GM23338 (cell line): ENCODE measurements at regions not wholly inside any gene's neighbourhood (a gene's known extent, or its start where the extent isn't known, plus 50 kb on each side); places are given as distances from the start of the nearest gene placed in this dataset.

Source experiments
- ATAC-seq: fragments of 200-7000 bp; cut with Tn5 transposase; 3 replicates; pipeline ENCODE4 v1.9.1; 2020
- DNase-seq: peaks from one replicate; pipeline ENCODE4 v3.0.0-alpha.2; 2015; ENCODE audit warnings: low spot score
- H2AFZ ChIP-seq: fragments of 200-600 bp; sonication (generic); 2 replicates; pipeline ENCODE4 v1.8.0; 2016; ENCODE audit warnings: antibody characterized with exemption, mild to moderate bottlenecking, moderate library complexity
- H3F3A ChIP-seq: fragments of 200-600 bp; sonication (generic); replicated peaks from 2 replicates; pipeline ENCODE4 v1.8.0; 2017; ENCODE audit warnings: antibody characterized with exemption, mixed run types, low read depth
- H3K27ac ChIP-seq: fragments of 200-600 bp; sonication (generic); 2 replicates; pipeline ENCODE4 v1.6.1; 2016; ENCODE audit warnings: low read depth
- H3K27me3 ChIP-seq: fragments of 200-600 bp; sonication (generic); 2 replicates; pipeline ENCODE4 v1.8.0; 2016; ENCODE audit warnings: mild to moderate bottlenecking, mixed run types, moderate library complexity; ENCODE audit not compliant: insufficient read depth
- H3K36me3 ChIP-seq: fragments of 200-600 bp; sonication (generic); 2 replicates; pipeline ENCODE4 v1.8.0; 2016; ENCODE audit warnings: mild to moderate bottlenecking; ENCODE audit not compliant: insufficient read depth
- H3K4me1 ChIP-seq: fragments of 200-600 bp; sonication (generic); 2 replicates; pipeline ENCODE4 v1.8.0; 2016; ENCODE audit warnings: mild to moderate bottlenecking, moderate library complexity; ENCODE audit not compliant: insufficient read depth
- H3K4me2 ChIP-seq: fragments of 200-600 bp; sonication (generic); 2 replicates; pipeline ENCODE4 v1.7.1; 2017; ENCODE audit warnings: mixed run types
- H3K4me3 ChIP-seq: fragments of 200-600 bp; sonication (generic); 2 replicates; pipeline ENCODE4 v1.6.1; 2016; ENCODE audit warnings: mixed run types
- H3K79me2 ChIP-seq: fragments of 200-600 bp; sonication (generic); replicated peaks from 2 replicates; pipeline ENCODE4 v1.8.0; 2017; ENCODE audit warnings: mild to moderate bottlenecking; ENCODE audit not compliant: insufficient read depth
- H3K9me2 ChIP-seq: fragments of 200-600 bp; sonication (generic); 2 replicates; pipeline ENCODE4 v1.8.0; 2017; ENCODE audit not compliant: insufficient read depth
- H4K20me1 ChIP-seq: fragments of 200-600 bp; sonication (generic); replicated peaks from 2 replicates; pipeline ENCODE4 v1.8.0; 2017; ENCODE audit warnings: mild to moderate bottlenecking; ENCODE audit not compliant: insufficient read depth
- H3K27ac Mint-ChIP-seq: 2 replicates; pipeline ENCODE4 v1.8.0; 2020; ENCODE audit warnings: inconsistent platforms, mild to moderate bottlenecking, moderate library complexity, mixed read lengths
- H3K27me3 Mint-ChIP-seq: 3 replicates; pipeline ENCODE4 v1.8.0; 2022; ENCODE audit warnings: low read depth, mild to moderate bottlenecking, moderate library complexity, mixed read lengths, inconsistent platforms; ENCODE audit not compliant: insufficient read depth, poor library complexity
- H3K36me3 Mint-ChIP-seq: 3 replicates; pipeline ENCODE4 v1.8.0; 2021; ENCODE audit warnings: low read depth, mild to moderate bottlenecking, inconsistent platforms, moderate library complexity, mixed read lengths
- H3K4me1 Mint-ChIP-seq: 3 replicates; pipeline ENCODE4 v1.8.0; 2020; ENCODE audit warnings: mild to moderate bottlenecking, inconsistent platforms, mixed read lengths
- H3K4me3 Mint-ChIP-seq: 3 replicates; pipeline ENCODE4 v1.8.0; 2021; ENCODE audit warnings: moderate library complexity, mild to moderate bottlenecking, inconsistent platforms, mixed read lengths
- H3K9me3 Mint-ChIP-seq: 3 replicates; pipeline ENCODE4 v1.8.0; 2020; ENCODE audit warnings: moderate library complexity, mild to moderate bottlenecking, inconsistent platforms, mixed read lengths
- EZH2phosphoT487 ChIP-seq: fragments of 200-600 bp; sonication (generic); IDR thresholded peaks from one replicate; pipeline ENCODE4 v1.8.1; 2018; ENCODE audit warnings: antibody characterized with exemption; ENCODE audit not compliant: unreplicated experiment
- JUNB ChIP-seq: IDR thresholded peaks from one replicate; pipeline ENCODE4 v1.6.1; 2016; ENCODE audit warnings: antibody characterized with exemption; ENCODE audit not compliant: unreplicated experiment
- NANOG ChIP-seq: IDR thresholded peaks from 2 replicates; pipeline ENCODE4 v1.6.1; 2016; ENCODE audit warnings: antibody characterized with exemption, borderline replicate concordance
- POLR2AphosphoS5 ChIP-seq: IDR thresholded peaks from 2 replicates; pipeline ENCODE4 v1.6.1; 2016; ENCODE audit warnings: antibody characterized with exemption, low read depth
- STAT1 ChIP-seq: IDR thresholded peaks from one replicate; pipeline ENCODE4 v1.6.1; 2016; ENCODE audit warnings: antibody characterized with exemption; ENCODE audit not compliant: unreplicated experiment
- ZNF331 ChIP-seq: fragments of 250-450 bp; sonication (Bioruptor Pico); IDR thresholded peaks from 2 replicates; pipeline ENCODE4 v1.5.0; 2020; ENCODE audit warnings: low read depth, mild to moderate bottlenecking, moderate library complexity
- TF ChIP-seq, protein P1 (sequence below): IDR thresholded peaks from 2 replicates; pipeline ENCODE4 v1.6.1; 2016; ENCODE audit warnings: antibody characterized with exemption
- TF ChIP-seq, protein P2 (sequence below), 2 experiments: fragments of 200-600 bp in 1 of 2; sonication (generic) in 1 of 2; conservative IDR thresholded peaks; 2 replicates each; pipeline versions ENCODE4 v1.5.1 to v1.6.1; 2016 to 2017; ENCODE audit warnings: antibody characterized with exemption in 2 of 2, low read depth in 2 of 2, mild to moderate bottlenecking in 2 of 2, moderate library complexity in 1 of 2
- TF ChIP-seq, protein P3 (sequence below): IDR thresholded peaks from one replicate; pipeline ENCODE4 v1.6.1; 2018; ENCODE audit warnings: antibody characterized with exemption; ENCODE audit not compliant: unreplicated experiment
- TF ChIP-seq, protein P4 (sequence below): fragments of 250-450 bp; sonication (Bioruptor Pico); IDR thresholded peaks from 2 replicates; pipeline ENCODE4 v1.5.0; 2020; ENCODE audit warnings: mild to moderate bottlenecking, moderate library complexity

DNA sequence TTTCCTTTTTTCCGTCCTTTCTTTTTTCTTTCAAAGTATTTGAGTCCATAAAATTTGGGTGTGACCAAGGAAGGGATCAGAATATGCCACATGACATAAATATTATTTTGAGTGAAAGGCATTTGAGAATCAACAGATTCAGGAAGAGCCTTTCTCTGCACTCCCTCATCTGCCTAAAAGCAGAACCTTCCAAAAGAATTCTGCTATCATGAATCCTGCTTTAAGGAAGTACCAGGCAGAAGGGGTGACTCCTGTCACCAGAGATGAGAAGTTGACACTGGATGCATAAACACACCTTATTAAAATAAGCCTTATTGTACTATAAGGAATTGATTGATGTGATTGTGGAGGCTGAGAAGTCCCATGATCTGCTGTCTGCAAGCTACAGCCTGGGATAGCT is 196.7 kb downstream of the SREK1 start:
- Histone ChIP-seq H4K20me1 (no peaks in the 10 kb centered on the region), H3K36me3 (no peaks in the 10 kb centered on the region), H3K4me2 (no peak overlapping the region), H3K4me3 (no peak overlapping the region), H3F3A (no peaks in the 10 kb centered on the region), H3K4me1 (peaks cover 3% of the 10 kb centered on the region; the same call in 1 of the 2 replicates), H3K27me3 (no peaks in the 10 kb centered on the region), H3K79me2 (no peaks in the 10 kb centered on the region), H3K27ac (no peak overlapping the region), H3K9me2 (peaks cover 17% of the 10 kb centered on the region; the same call in 1 of the 2 replicates), H2AFZ (no peak overlapping the region)
- TF ChIP-seq, protein P1, sequence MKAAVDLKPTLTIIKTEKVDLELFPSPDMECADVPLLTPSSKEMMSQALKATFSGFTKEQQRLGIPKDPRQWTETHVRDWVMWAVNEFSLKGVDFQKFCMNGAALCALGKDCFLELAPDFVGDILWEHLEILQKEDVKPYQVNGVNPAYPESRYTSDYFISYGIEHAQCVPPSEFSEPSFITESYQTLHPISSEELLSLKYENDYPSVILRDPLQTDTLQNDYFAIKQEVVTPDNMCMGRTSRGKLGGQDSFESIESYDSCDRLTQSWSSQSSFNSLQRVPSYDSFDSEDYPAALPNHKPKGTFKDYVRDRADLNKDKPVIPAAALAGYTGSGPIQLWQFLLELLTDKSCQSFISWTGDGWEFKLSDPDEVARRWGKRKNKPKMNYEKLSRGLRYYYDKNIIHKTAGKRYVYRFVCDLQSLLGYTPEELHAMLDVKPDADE, result no peak
- TF ChIP-seq, protein P2, sequence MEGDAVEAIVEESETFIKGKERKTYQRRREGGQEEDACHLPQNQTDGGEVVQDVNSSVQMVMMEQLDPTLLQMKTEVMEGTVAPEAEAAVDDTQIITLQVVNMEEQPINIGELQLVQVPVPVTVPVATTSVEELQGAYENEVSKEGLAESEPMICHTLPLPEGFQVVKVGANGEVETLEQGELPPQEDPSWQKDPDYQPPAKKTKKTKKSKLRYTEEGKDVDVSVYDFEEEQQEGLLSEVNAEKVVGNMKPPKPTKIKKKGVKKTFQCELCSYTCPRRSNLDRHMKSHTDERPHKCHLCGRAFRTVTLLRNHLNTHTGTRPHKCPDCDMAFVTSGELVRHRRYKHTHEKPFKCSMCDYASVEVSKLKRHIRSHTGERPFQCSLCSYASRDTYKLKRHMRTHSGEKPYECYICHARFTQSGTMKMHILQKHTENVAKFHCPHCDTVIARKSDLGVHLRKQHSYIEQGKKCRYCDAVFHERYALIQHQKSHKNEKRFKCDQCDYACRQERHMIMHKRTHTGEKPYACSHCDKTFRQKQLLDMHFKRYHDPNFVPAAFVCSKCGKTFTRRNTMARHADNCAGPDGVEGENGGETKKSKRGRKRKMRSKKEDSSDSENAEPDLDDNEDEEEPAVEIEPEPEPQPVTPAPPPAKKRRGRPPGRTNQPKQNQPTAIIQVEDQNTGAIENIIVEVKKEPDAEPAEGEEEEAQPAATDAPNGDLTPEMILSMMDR (conservative IDR thresholded peaks at IDR 0.05; ENCODE audit: low read depth in 2 of 2), result no peak
- no peak for TF ChIP-seq NANOG
- TF ChIP-seq ZNF331, result no peak
- TF ChIP-seq POLR2AphosphoS5, result no peak
- TF ChIP-seq, protein P3, sequence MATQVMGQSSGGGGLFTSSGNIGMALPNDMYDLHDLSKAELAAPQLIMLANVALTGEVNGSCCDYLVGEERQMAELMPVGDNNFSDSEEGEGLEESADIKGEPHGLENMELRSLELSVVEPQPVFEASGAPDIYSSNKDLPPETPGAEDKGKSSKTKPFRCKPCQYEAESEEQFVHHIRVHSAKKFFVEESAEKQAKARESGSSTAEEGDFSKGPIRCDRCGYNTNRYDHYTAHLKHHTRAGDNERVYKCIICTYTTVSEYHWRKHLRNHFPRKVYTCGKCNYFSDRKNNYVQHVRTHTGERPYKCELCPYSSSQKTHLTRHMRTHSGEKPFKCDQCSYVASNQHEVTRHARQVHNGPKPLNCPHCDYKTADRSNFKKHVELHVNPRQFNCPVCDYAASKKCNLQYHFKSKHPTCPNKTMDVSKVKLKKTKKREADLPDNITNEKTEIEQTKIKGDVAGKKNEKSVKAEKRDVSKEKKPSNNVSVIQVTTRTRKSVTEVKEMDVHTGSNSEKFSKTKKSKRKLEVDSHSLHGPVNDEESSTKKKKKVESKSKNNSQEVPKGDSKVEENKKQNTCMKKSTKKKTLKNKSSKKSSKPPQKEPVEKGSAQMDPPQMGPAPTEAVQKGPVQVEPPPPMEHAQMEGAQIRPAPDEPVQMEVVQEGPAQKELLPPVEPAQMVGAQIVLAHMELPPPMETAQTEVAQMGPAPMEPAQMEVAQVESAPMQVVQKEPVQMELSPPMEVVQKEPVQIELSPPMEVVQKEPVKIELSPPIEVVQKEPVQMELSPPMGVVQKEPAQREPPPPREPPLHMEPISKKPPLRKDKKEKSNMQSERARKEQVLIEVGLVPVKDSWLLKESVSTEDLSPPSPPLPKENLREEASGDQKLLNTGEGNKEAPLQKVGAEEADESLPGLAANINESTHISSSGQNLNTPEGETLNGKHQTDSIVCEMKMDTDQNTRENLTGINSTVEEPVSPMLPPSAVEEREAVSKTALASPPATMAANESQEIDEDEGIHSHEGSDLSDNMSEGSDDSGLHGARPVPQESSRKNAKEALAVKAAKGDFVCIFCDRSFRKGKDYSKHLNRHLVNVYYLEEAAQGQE, result no peak
- no peak for TF ChIP-seq JUNB
- TF ChIP-seq EZH2phosphoT487, result no peak
- H3K27ac Mint-ChIP-seq, result no peak overlapping the region
- DNase-seq (no peak), ATAC-seq (no peak)
- no peaks in the 10 kb centered on the region; the same call in 2 of the 3 replicates for H3K9me3 Mint-ChIP-seq
- peaks cover 3% of the 10 kb centered on the region for H3K27me3 Mint-ChIP-seq
- no peak overlapping the region for H3K4me3 Mint-ChIP-seq
- H3K36me3 Mint-ChIP-seq, result no peaks in the 10 kb centered on the region
- H3K4me1 Mint-ChIP-seq, result peaks cover 21% of the 10 kb centered on the region

DNA sequence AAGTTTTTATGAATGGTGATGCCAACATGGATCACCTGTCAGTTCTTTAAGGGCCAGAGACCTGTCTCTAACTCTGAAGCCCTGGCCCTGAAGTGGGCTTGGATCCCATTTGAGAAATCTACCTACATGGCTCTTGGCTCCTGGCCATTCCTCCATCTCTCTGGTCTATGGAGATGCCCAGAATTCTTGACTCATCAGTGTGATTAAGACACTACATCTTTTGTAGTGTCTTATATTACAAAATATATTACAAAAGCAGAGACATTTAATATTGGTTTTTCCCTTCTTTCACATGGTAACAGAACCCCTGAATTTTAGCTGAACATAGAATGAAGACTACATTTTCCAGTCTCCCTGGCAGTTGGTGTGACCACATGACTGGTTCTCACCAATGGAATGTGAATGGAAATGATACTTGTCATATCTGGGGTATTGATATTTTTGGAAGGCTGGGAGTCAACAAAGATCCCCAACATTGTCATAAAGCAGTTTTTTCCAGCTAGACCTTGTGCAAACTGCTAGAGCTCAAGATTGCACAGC is 198.3 kb downstream of the SREK1 start:
- H3K27ac Mint-ChIP-seq, result no peak overlapping the region
- H3K27me3 Mint-ChIP-seq, result peaks cover 3% of the 10 kb centered on the region
- H3K4me1 Mint-ChIP-seq, result peaks cover 18% of the 10 kb centered on the region
- Histone ChIP-seq H3K27ac (no peak overlapping the region), H3K27me3 (no peaks in the 10 kb centered on the region), H3K79me2 (no peaks in the 10 kb centered on the region), H3K4me2 (no peak overlapping the region), H3K36me3 (no peaks in the 10 kb centered on the region), H3K4me1 (peaks cover 3% of the 10 kb centered on the region; the same call in 1 of the 2 replicates), H3K9me2 (peaks cover 17% of the 10 kb centered on the region; the same call in 1 of the 2 replicates), H3K4me3 (no peak overlapping the region), H4K20me1 (no peaks in the 10 kb centered on the region), H3F3A (no peaks in the 10 kb centered on the region), H2AFZ (no peak overlapping the region)
- ATAC-seq (no peak), DNase-seq (no peak)
- H3K9me3 Mint-ChIP-seq, result no peaks in the 10 kb centered on the region; the same call in 2 of the 3 replicates
- H3K36me3 Mint-ChIP-seq, result no peaks in the 10 kb centered on the region
- H3K4me3 Mint-ChIP-seq, result no peak overlapping the region
- TF ChIP-seq ZNF331, result no peak
- no peak for TF ChIP-seq STAT1
- TF ChIP-seq, protein P4, sequence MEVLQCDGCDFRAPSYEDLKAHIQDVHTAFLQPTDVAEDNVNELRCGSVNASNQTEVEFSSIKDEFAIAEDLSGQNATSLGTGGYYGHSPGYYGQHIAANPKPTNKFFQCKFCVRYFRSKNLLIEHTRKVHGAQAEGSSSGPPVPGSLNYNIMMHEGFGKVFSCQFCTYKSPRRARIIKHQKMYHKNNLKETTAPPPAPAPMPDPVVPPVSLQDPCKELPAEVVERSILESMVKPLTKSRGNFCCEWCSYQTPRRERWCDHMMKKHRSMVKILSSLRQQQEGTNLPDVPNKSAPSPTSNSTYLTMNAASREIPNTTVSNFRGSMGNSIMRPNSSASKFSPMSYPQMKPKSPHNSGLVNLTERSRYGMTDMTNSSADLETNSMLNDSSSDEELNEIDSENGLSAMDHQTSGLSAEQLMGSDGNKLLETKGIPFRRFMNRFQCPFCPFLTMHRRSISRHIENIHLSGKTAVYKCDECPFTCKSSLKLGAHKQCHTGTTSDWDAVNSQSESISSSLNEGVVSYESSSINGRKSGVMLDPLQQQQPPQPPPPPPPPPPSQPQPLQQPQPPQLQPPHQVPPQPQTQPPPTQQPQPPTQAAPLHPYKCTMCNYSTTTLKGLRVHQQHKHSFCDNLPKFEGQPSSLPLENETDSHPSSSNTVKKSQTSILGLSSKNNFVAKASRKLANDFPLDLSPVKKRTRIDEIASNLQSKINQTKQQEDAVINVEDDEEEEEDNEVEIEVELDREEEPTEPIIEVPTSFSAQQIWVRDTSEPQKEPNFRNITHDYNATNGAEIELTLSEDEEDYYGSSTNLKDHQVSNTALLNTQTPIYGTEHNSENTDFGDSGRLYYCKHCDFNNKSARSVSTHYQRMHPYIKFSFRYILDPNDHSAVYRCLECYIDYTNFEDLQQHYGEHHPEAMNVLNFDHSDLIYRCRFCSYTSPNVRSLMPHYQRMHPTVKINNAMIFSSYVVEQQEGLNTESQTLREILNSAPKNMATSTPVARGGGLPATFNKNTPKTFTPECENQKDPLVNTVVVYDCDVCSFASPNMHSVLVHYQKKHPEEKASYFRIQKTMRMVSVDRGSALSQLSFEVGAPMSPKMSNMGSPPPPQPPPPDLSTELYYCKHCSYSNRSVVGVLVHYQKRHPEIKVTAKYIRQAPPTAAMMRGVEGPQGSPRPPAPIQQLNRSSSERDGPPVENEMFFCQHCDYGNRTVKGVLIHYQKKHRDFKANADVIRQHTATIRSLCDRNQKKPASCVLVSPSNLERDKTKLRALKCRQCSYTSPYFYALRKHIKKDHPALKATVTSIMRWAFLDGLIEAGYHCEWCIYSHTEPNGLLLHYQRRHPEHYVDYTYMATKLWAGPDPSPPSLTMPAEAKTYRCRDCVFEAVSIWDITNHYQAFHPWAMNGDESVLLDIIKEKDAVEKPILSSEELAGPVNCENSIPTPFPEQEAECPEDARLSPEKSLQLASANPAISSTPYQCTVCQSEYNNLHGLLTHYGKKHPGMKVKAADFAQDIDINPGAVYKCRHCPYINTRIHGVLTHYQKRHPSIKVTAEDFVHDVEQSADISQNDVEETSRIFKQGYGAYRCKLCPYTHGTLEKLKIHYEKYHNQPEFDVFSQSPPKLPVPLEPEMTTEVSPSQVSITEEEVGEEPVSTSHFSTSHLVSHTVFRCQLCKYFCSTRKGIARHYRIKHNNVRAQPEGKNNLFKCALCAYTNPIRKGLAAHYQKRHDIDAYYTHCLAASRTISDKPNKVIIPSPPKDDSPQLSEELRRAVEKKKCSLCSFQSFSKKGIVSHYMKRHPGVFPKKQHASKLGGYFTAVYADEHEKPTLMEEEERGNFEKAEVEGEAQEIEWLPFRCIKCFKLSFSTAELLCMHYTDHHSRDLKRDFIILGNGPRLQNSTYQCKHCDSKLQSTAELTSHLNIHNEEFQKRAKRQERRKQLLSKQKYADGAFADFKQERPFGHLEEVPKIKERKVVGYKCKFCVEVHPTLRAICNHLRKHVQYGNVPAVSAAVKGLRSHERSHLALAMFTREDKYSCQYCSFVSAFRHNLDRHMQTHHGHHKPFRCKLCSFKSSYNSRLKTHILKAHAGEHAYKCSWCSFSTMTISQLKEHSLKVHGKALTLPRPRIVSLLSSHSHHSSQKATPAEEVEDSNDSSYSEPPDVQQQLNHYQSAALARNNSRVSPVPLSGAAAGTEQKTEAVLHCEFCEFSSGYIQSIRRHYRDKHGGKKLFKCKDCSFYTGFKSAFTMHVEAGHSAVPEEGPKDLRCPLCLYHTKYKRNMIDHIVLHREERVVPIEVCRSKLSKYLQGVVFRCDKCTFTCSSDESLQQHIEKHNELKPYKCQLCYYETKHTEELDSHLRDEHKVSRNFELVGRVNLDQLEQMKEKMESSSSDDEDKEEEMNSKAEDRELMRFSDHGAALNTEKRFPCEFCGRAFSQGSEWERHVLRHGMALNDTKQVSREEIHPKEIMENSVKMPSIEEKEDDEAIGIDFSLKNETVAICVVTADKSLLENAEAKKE (CRISPR knock-in tag), result no peak
